CD14-positive monocyte (primary cell): ENCODE measurements at regions not wholly inside any gene's neighbourhood (a gene's known extent, or its start where the extent isn't known, plus 50 kb on each side); places are given as distances from the start of the nearest gene placed in this dataset.
A peak's percentile ranks its signal among the peaks of the same experiment; 100 is the strongest.

ENCODE experiments used
- DNase-seq, 3 donors: peaks; one replicate each; pipeline ENCODE4 v3.0.0-alpha.2; 2011 to 2022
- H2AFZ ChIP-seq: 2 replicates; pipeline ENCODE4 v1.6.0; 2012; ENCODE audit warnings: mild to moderate bottlenecking, low read depth, low read length, inconsistent platforms; ENCODE audit not compliant: insufficient read depth, poor library complexity, severe bottlenecking
- H3K27ac ChIP-seq, 2 donors: 1 replicate in 1 of 2; 2 replicates in 1 of 2; pipeline ENCODE4 v1.5.1; 2012 to 2013; ENCODE audit warnings: low read length in 2 of 2, control low read depth in 1 of 2, inconsistent platforms in 1 of 2, low read depth in 1 of 2, mild to moderate bottlenecking in 1 of 2
- H3K27me3 ChIP-seq, 2 donors: one replicate each; pipeline versions ENCODE4 v1.6.0 to v1.6.1; 2011 to 2013; ENCODE audit warnings: low read length in 2 of 2; ENCODE audit not compliant: control insufficient read depth in 2 of 2, insufficient read depth in 2 of 2
- H3K36me3 ChIP-seq, 2 donors: replicated peaks in 1 of 2; 1 replicate in 1 of 2; 2 replicates in 1 of 2; pipeline versions ENCODE4 v1.5.1 to v1.6.1; 2012 to 2013; ENCODE audit warnings: low read length in 2 of 2, control low read depth in 1 of 2, inconsistent platforms in 1 of 2, mild to moderate bottlenecking in 1 of 2; ENCODE audit not compliant: insufficient read depth in 2 of 2, control insufficient read depth in 1 of 2
- H3K4me1 ChIP-seq, 2 donors: 1 replicate in 1 of 2; 2 replicates in 1 of 2; pipeline versions ENCODE4 v1.5.1 to v1.6.1; 2012 to 2013; ENCODE audit warnings: low read length in 2 of 2, control low read depth in 1 of 2, inconsistent platforms in 1 of 2, mild to moderate bottlenecking in 1 of 2, moderate library complexity in 1 of 2; ENCODE audit not compliant: insufficient read depth in 2 of 2, control insufficient read depth in 1 of 2
- H3K4me2 ChIP-seq: replicated peaks from 2 replicates; pipeline ENCODE3; 2012; ENCODE audit warnings: low read length, moderate library complexity, mild to moderate bottlenecking; ENCODE audit not compliant: poor library complexity, severe bottlenecking; ENCODE audit errors: extremely low read depth
- H3K4me3 ChIP-seq, 3 experiments: fragments of 200-600 bp in 1 of 3; sonication (generic) in 1 of 3; replicated peaks in 1 of 3; 1 replicate in 2 of 3; 2 replicates in 1 of 3; pipeline ENCODE4 v1.5.1; 2011 to 2013; ENCODE audit warnings: low read length in 3 of 3, mild to moderate bottlenecking in 3 of 3, control low read depth in 2 of 3, low read depth in 2 of 3, inconsistent platforms in 1 of 3, moderate library complexity in 1 of 3
- H3K79me2 ChIP-seq: 2 replicates; pipeline ENCODE4 v1.6.0; 2012; ENCODE audit warnings: mild to moderate bottlenecking, control low read depth, inconsistent platforms, low read length, moderate library complexity; ENCODE audit not compliant: insufficient read depth
- H3K9ac ChIP-seq: 2 replicates; pipeline ENCODE4 v1.6.0; 2017; ENCODE audit warnings: low read length, mild to moderate bottlenecking; ENCODE audit not compliant: insufficient read depth, poor library complexity, severe bottlenecking
- H3K9me3 ChIP-seq, 2 donors: replicated peaks in 1 of 2; 1 replicate in 1 of 2; 2 replicates in 1 of 2; pipeline versions ENCODE4 v1.5.1 to v1.6.1; 2012 to 2013; ENCODE audit warnings: low read length in 2 of 2, control low read depth in 1 of 2; ENCODE audit not compliant: control insufficient read depth in 1 of 2, insufficient read depth in 1 of 2
- H4K20me1 ChIP-seq: 2 replicates; pipeline ENCODE4 v1.6.0; 2012; ENCODE audit warnings: mild to moderate bottlenecking, low read length, control low read depth, moderate library complexity; ENCODE audit not compliant: insufficient read depth
- H3K27ac Mint-ChIP-seq, 7 donors: one replicate each; pipeline ENCODE4 v1.8.0; 2020; ENCODE audit warnings: mild to moderate bottlenecking in 7 of 7, mixed read lengths in 7 of 7, moderate library complexity in 6 of 7, inconsistent platforms in 2 of 7
- H3K27me3 Mint-ChIP-seq, 3 donors: one replicate each; pipeline ENCODE4 v1.8.0; 2021 to 2022; ENCODE audit warnings: low read depth in 3 of 3, mild to moderate bottlenecking in 3 of 3, mixed read lengths in 3 of 3, moderate library complexity in 3 of 3, inconsistent platforms in 1 of 3
- H3K36me3 Mint-ChIP-seq, 2 donors: one replicate each; pipeline ENCODE4 v1.8.0; 2020; ENCODE audit warnings: mixed read lengths in 2 of 2, inconsistent platforms in 1 of 2, mild to moderate bottlenecking in 1 of 2
- H3K4me1 Mint-ChIP-seq: one replicate; pipeline ENCODE4 v1.8.0; 2020; ENCODE audit warnings: mild to moderate bottlenecking, mixed read lengths
- H3K4me3 Mint-ChIP-seq, 2 donors: one replicate each; pipeline ENCODE4 v1.8.0; 2020; ENCODE audit warnings: mild to moderate bottlenecking in 2 of 2, mixed read lengths in 2 of 2, moderate library complexity in 1 of 2
- H3K9me3 Mint-ChIP-seq, 7 donors: one replicate each; pipeline ENCODE4 v1.8.0; 2020 to 2022; ENCODE audit warnings: mixed read lengths in 7 of 7, mild to moderate bottlenecking in 6 of 7, moderate library complexity in 6 of 7, inconsistent platforms in 2 of 7
- WGBS: methylation state at CpG from one replicate; pipeline ENCODE4 v1.1.5; 2013; ENCODE audit warnings: missing lambda C conversion rate; ENCODE audit not compliant: insufficient coverage; 5-methylcytosine and 5-hydroxymethylcytosine counted together
- intact Hi-C, 2 donors: fragments of 100-400 bp; cut with micrococcal nuclease; formaldehyde crosslinking; loops; one replicate each; pipeline versions ENCODE4 v1.15.0 to v1.15.1; 2023
- TF ChIP-seq, protein P1 (sequence below): fragments of 200-600 bp; IDR thresholded peaks from one replicate; pipeline ENCODE4 v1.8.0; 2022; ENCODE audit warnings: antibody characterized with exemption, mild to moderate bottlenecking

- WGBS: 100% methylated on average over 1 of the region's 4 CpGs
- H3K4me2 ChIP-seq: no peak overlapping the region
- no peak overlapping the region for H3K27ac ChIP-seq
- H3K36me3 Mint-ChIP-seq: peaks cover 34 to 48% of the 10 kb centered on the region in 2 donors
- H3K36me3 ChIP-seq: peaks cover 0 to 5% of the 10 kb centered on the region in 2 donors
- no peak for DNase-seq
- TF ChIP-seq, protein P1, sequence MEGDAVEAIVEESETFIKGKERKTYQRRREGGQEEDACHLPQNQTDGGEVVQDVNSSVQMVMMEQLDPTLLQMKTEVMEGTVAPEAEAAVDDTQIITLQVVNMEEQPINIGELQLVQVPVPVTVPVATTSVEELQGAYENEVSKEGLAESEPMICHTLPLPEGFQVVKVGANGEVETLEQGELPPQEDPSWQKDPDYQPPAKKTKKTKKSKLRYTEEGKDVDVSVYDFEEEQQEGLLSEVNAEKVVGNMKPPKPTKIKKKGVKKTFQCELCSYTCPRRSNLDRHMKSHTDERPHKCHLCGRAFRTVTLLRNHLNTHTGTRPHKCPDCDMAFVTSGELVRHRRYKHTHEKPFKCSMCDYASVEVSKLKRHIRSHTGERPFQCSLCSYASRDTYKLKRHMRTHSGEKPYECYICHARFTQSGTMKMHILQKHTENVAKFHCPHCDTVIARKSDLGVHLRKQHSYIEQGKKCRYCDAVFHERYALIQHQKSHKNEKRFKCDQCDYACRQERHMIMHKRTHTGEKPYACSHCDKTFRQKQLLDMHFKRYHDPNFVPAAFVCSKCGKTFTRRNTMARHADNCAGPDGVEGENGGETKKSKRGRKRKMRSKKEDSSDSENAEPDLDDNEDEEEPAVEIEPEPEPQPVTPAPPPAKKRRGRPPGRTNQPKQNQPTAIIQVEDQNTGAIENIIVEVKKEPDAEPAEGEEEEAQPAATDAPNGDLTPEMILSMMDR: no peak
- peaks cover 44% of the 10 kb centered on the region for H3K4me1 Mint-ChIP-seq
- peaks cover 25 to 44% of the 10 kb centered on the region in 2 donors for H3K4me1 ChIP-seq
- H3K27ac Mint-ChIP-seq: no peak overlapping the region
- intact Hi-C loops: no loop called here
- no peak overlapping the region for H3K9ac ChIP-seq
- H3K27me3 Mint-ChIP-seq: peaks cover 0 to 6% (median 4%) of the 10 kb centered on the region in 3 donors
- H3K9me3 ChIP-seq: no peaks in the 10 kb centered on the region
- H3K27me3 ChIP-seq: no peaks in the 10 kb centered on the region
- H2AFZ ChIP-seq: no peak overlapping the region
- H4K20me1 ChIP-seq: no peaks in the 10 kb centered on the region
- H3K9me3 Mint-ChIP-seq: no peaks in the 10 kb centered on the region
- no peaks in the 10 kb centered on the region for H3K79me2 ChIP-seq
- H3K4me3 Mint-ChIP-seq: no peak overlapping the region
- no peak overlapping the region for H3K4me3 ChIP-seq
These were observed 109.4 kb upstream of the TBCA start for GRCh38 chr5:77885519-77885918.

GRCh38 chr5:77882670-77883257 is 106.6 kb upstream of the TBCA start:
- H3K27ac Mint-ChIP-seq: peak overlapping the region; percentile 27 to 92 (median 90)
- Histone ChIP-seq H3K27me3 (no peaks in the 10 kb centered on the region), H3K4me2 (peak overlapping the region; percentile 38), H3K79me2 (no peaks in the 10 kb centered on the region), H2AFZ (no peak overlapping the region), H3K9ac (no peak overlapping the region), H3K36me3 (peaks cover 0 to 5% of the 10 kb centered on the region in 2 donors), H3K9me3 (no peaks in the 10 kb centered on the region), H3K4me3 (peak overlapping the region in 1 of 3 experiments; percentile 10), H3K27ac (peak overlapping the region; percentile 43 to 78), H4K20me1 (no peaks in the 10 kb centered on the region), H3K4me1 (peaks cover 33 to 63% of the 10 kb centered on the region in 2 donors)
- 0% methylated on average over 1 of the region's 6 CpGs for WGBS
- TF ChIP-seq, protein P1: no peak
- H3K4me1 Mint-ChIP-seq: peaks cover 62% of the 10 kb centered on the region
- H3K27me3 Mint-ChIP-seq: peaks cover 0 to 8% (median 4%) of the 10 kb centered on the region in 3 donors
- DNase-seq: peak; percentile 51 to 53 (median 51)
- peak overlapping the region in 1 of 2 donors; percentile 56 for H3K4me3 Mint-ChIP-seq
- intact Hi-C loops: no loop called here
- no peaks in the 10 kb centered on the region for H3K9me3 Mint-ChIP-seq
- peaks cover 29 to 42% of the 10 kb centered on the region in 2 donors for H3K36me3 Mint-ChIP-seq
